Smooth muscle cell (in vitro differentiated cells): ENCODE measurements at regions not wholly inside any gene's neighbourhood (a gene's known extent, or its start where the extent isn't known, plus 50 kb on each side); places are given as distances from the start of the nearest gene placed in this dataset.

Experiments
- DNase-seq: peaks from one replicate; lab custom pipeline; 2025; ENCODE audit not compliant: unreplicated experiment; lab: John Stamatoyannopoulos, UW
- H2AFZ ChIP-seq: fragments of 200-600 bp; sonication (generic); 2 replicates; pipeline ENCODE4 v1.6.0; 2016; ENCODE audit warnings: antibody characterized with exemption, low read depth, mild to moderate bottlenecking
- H3F3A ChIP-seq: fragments of 200-600 bp; sonication (generic); 2 replicates; pipeline ENCODE4 v1.6.0; 2017; ENCODE audit warnings: antibody characterized with exemption, low read depth
- H3K27ac ChIP-seq: fragments of 200-600 bp; sonication (generic); 2 replicates; pipeline ENCODE4 v1.5.1; 2016; ENCODE audit warnings: low read depth, mild to moderate bottlenecking
- H3K27me3 ChIP-seq: fragments of 200-600 bp; sonication (generic); 2 replicates; pipeline ENCODE4 v1.6.1; 2016; ENCODE audit warnings: low read depth, mild to moderate bottlenecking
- H3K36me3 ChIP-seq: fragments of 200-600 bp; sonication (generic); 2 replicates; pipeline ENCODE4 v1.5.1; 2016; ENCODE audit warnings: low read depth
- H3K4me1 ChIP-seq: fragments of 200-600 bp; sonication (generic); 2 replicates; pipeline ENCODE4 v1.5.1; 2016; ENCODE audit warnings: low read depth
- H3K4me2 ChIP-seq: fragments of 200-600 bp; sonication (generic); 2 replicates; pipeline ENCODE4 v1.6.0; 2016; ENCODE audit warnings: mild to moderate bottlenecking
- H3K4me3 ChIP-seq: fragments of 200-600 bp; sonication (generic); 2 replicates; pipeline ENCODE4 v1.5.1; 2016; ENCODE audit warnings: mild to moderate bottlenecking
- H3K79me2 ChIP-seq: fragments of 200-600 bp; sonication (generic); 2 replicates; pipeline ENCODE4 v1.6.0; 2016; ENCODE audit warnings: low read depth, mild to moderate bottlenecking
- H3K9ac ChIP-seq: fragments of 200-600 bp; sonication (generic); 2 replicates; pipeline ENCODE4 v1.6.0; 2016; ENCODE audit warnings: low read depth
- H3K9me3 ChIP-seq: fragments of 200-600 bp; sonication (generic); replicated peaks from 2 replicates; pipeline ENCODE4 v1.5.1; 2016; ENCODE audit warnings: low read depth
- H4K20me1 ChIP-seq: fragments of 200-600 bp; sonication (generic); 2 replicates; pipeline ENCODE4 v1.6.0; 2016; ENCODE audit warnings: low read depth
- CTCF ChIP-seq: fragments of 200-600 bp; sonication (generic); IDR thresholded peaks from 2 replicates; pipeline ENCODE4 v1.5.1; 2017; ENCODE audit warnings: borderline replicate concordance, mild to moderate bottlenecking, antibody characterized with exemption; ENCODE audit not compliant: insufficient read depth, poor library complexity, severe bottlenecking
- WGBS: methylation state at CpG from one replicate; pipeline ENCODE4 v1.1.7; 2016; ENCODE audit warnings: low lambda C conversion rate; 5-methylcytosine and 5-hydroxymethylcytosine counted together

- H3F3A ChIP-seq, result peaks cover 25% of the 10 kb centered on the region
- H3K9me3 ChIP-seq, result no peaks in the 10 kb centered on the region
- H4K20me1 ChIP-seq, result no peaks in the 10 kb centered on the region
- DNase-seq, result no peak
- peak overlapping the region; percentile 100 for H3K27ac ChIP-seq
- WGBS, result 91% methylated on average over 6 of the region's 6 CpGs
- peak overlapping the region; percentile 15 for H2AFZ ChIP-seq
- no peaks in the 10 kb centered on the region for H3K36me3 ChIP-seq
- H3K4me3 ChIP-seq, result no peak overlapping the region
- peak overlapping the region; percentile 18 for H3K9ac ChIP-seq
- H3K27me3 ChIP-seq, result no peaks in the 10 kb centered on the region
- no peaks in the 10 kb centered on the region for H3K79me2 ChIP-seq
- H3K4me1 ChIP-seq, result peaks cover 16% of the 10 kb centered on the region
- no peak for TF ChIP-seq CTCF
- no peak overlapping the region for H3K4me2 ChIP-seq
These were observed 113.2 kb downstream of the TOMM20 start for GRCh38 chr1:235015291-235015985.

- Histone ChIP-seq H3K36me3 (no peaks in the 10 kb centered on the region), H3K9ac (no peak overlapping the region), H3K9me3 (no peaks in the 10 kb centered on the region), H3K27me3 (no peaks in the 10 kb centered on the region), H3K4me1 (peaks cover 16% of the 10 kb centered on the region), H2AFZ (no peak overlapping the region), H3K27ac (no peak overlapping the region), H3K4me2 (no peak overlapping the region), H4K20me1 (no peaks in the 10 kb centered on the region), H3K79me2 (no peaks in the 10 kb centered on the region), H3F3A (peaks cover 18% of the 10 kb centered on the region), H3K4me3 (no peak overlapping the region)
- 100% methylated on average over 2 of the region's 2 CpGs for WGBS
- DNase-seq, result no peak
- no peak for TF ChIP-seq CTCF
These were observed 113.9 kb downstream of the TOMM20 start for GRCh38 chr1:235014756-235015155.

- Histone ChIP-seq H3F3A (peaks cover 12% of the 10 kb centered on the region), H3K4me3 (no peak overlapping the region), H3K9me3 (no peaks in the 10 kb centered on the region), H3K27ac (peak overlapping the region; percentile 99), H3K27me3 (no peaks in the 10 kb centered on the region), H3K4me1 (peaks cover 8% of the 10 kb centered on the region), H2AFZ (no peak overlapping the region), H3K4me2 (no peak overlapping the region), H3K9ac (no peak overlapping the region), H3K36me3 (no peaks in the 10 kb centered on the region), H4K20me1 (no peaks in the 10 kb centered on the region), H3K79me2 (no peaks in the 10 kb centered on the region)
- TF ChIP-seq CTCF, result no peak
- no peak for DNase-seq
- 89% methylated on average over 3 of the region's 3 CpGs for WGBS
These were observed 115.1 kb downstream of the TOMM20 start for GRCh38 chr1:235013512-235013911.
